GM18502 (cell line): ENCODE measurements at regions not wholly inside any gene's neighbourhood (a gene's known extent, or its start where the extent isn't known, plus 50 kb on each side); places are given as distances from the start of the nearest gene placed in this dataset.
"Not testable (repeated sequence)": the region's sequence is repeated elsewhere in the genome, so short reads cannot be mapped to it uniquely, and the experiment has no call there.

Experiments used
- ATAC-seq: cut with Tn5 transposase; IDR thresholded peaks from one replicate; pipeline ENCODE4 v1.9.1; 2021; ENCODE audit warnings: mild to moderate bottlenecking; ENCODE audit not compliant: unreplicated experiment, poor library complexity

DNA sequence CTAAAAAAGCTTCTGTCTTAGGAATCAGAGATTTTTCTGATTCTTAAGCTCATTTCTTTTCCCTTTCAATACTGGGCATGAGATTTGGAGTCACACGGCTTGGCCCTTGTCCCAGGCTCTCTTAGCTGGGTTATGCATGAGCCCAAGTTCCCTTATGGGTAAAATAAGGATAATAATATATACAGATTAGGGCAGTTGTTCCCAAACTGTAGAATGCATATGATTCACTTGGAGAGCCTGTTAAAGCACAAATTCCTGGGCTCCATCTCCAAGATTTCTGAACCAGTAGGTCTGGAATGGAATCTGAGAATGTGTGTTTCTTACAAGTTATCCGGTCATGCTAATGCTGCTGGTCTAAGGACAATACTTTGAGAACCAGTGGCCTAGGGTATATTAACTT, 154.0 kb downstream of the REEP3 start:
- ATAC-seq: no peak

DNA sequence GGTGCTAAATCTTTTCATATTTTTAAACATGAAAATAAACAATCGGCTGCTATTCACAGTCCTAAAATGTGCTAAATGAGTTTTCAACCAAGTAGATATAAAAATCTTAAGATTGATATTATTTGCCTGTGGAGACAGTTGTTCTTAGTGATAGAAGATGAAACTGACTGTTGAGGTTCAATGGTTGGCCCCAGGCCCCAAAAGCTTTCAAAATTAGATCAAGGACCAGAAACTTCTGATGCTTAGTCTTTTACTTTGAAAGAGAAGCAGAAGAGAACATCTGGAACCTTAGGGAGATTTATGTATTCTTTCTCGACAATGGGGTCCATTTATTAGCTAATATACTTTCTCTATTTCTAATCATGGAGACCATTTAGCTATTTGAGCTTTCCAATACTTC, 155.8 kb downstream of the REEP3 start:
- ATAC-seq: no peak

DNA sequence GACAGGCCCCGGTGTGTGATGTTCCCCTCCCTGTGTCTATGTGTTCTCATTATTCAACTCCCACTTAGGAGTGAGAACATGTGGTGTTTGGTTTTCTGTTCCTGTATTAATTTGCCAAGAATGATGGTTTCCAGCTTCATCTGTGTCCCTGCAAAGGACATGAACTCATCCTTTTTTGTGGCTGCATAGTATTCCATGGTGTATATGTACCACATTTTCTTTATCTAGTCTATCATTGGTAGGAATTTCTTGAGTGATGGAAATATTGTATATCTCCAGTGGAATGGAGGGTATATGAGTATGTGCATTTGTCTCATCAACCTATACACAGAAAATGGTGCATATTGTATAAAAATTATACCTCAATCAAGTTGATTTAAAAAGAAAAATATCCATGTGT, 159.3 kb downstream of the REEP3 start:
- ATAC-seq: not testable (repeated sequence)

DNA sequence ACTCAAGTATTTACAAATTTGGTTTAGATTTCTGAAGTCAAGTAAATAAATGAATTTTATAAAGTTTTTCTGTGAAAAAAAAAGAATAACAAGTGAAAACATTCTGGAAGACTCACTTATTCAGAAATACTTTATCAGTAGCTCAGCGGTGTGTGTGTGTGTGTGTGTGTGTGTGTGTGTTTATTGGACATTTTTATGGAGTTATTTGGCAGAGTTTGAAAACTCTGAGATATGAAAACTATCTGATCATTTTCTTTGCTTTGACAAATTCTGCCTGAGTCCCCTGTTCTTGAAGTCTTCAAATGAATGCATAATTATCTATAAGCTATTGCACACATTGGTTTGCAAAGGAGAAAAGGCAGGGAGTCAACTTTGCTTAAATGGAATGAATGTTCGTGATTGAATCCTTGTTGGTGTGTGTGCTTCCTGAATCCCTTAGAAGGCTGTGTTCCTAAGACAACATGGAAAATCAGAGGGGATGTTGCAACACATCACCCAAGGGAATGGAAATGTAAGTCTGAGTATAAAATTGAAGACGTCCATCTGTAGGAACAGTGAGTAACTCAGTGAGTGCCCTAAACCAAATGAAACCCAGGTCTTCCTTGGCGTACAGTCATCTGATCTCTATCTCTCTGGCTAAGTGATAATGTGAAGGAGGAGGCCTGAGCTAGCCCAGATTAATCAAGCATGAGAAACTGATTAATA, 160.9 kb downstream of the REEP3 start:
- peak; percentile 72 for ATAC-seq

DNA sequence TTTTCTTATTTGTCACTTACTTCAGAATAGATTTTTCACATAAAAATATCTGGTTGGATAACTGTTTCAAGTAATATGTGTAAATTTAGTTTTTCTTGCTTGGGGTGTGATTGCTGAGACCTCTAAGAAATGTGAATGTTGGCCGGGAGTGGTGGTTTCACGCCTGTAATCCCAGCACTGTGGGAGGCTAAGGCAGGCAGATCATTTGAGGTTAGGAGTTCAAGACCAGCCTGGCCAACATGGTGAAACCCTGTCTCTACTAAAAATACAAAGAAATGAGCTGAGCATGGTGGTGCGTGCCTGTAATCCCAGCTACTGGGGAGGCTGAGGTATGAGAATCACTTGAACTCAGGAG, 161.5 kb downstream of the REEP3 start:
- not testable (repeated sequence) for ATAC-seq

DNA sequence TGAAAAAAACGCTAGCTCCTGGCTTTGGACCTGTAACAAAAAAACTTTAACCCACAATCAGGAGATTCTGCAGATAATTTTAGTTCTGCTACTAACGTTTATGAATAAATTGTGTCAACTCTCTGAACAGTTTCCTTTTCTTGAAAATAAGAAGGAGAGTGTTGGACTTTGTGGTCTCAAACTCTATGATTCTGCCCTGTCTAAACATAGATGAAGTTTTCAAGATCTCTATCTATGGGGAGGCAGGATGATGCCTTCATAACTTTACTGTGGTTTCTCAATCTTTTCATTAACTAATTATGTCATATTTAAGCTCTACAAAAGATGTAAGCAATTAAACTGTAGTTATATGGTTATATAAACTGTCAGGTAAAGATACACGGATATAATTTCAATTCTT, 162.0 kb downstream of the REEP3 start:
- ATAC-seq: no peak

DNA sequence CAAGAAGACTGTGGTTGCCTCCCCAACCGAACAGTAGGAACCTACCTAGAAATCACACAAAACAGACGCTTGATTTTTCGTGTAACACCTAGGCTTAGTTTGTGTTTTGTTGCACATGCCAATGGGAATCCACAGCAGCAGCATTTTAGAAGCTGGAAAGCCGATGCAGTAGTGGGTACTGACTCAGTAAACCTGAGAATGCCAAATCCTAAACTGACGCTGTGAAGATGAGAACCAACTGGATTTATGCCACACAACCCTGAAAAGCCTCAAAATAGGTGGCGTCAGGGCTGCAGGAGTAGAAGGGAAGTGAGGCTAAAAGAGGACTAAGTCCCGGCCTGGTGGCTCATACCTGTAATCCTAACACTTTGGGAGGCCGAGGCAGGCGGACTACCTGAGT, 162.5 kb downstream of the REEP3 start:
- no peak for ATAC-seq

DNA sequence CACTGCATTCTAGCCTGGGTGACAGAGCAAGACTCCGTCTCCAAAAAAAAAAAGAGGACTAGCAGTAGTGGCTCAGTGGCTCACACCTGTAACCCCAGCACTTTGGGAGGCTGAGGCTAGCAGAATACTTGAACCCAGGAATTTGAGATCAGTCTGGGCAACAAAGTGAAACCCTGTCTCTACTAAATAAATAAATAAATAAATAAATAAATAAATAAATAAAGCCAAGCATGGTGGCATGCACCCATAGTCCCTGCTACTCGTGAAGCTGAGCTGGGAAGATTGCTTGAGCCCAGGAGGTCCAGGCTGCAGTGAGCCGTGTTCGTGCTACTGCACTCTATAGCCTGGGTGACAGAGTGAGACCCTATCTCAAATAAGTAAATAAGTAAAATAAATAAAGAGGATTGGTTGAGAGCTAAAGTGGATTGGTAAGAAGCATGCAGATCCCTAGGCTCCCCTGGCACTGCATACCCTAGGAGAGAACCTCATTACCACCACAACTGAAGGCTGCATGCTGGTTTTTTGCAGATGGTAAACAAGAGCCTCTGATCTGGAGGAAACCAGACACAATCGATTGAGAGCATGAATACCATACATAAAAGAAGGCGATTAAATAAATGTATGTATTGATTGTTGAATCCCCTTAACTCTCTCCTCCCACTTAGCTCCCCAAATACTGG, 163.2 kb downstream of the REEP3 start:
- no peak for ATAC-seq

DNA sequence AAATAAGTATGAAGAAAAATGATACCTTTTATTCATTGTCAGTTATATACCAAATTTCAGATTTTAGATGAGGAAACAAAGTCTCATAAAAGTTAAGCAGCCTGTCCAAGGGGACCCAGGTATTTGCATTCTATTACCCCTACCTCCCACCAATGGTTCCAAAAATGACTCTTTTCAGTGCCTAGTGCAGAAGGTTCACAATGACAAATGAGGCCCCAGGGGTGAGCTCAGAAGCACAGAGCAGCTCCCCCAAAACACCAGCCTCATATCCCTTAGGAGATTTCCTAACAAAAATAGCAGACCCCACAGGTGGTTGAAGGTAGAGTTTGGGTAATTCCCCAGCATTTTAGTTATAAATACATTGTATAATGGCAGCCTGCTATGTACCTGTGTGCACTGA, 168.6 kb downstream of the REEP3 start:
- ATAC-seq: peak; percentile 52

DNA sequence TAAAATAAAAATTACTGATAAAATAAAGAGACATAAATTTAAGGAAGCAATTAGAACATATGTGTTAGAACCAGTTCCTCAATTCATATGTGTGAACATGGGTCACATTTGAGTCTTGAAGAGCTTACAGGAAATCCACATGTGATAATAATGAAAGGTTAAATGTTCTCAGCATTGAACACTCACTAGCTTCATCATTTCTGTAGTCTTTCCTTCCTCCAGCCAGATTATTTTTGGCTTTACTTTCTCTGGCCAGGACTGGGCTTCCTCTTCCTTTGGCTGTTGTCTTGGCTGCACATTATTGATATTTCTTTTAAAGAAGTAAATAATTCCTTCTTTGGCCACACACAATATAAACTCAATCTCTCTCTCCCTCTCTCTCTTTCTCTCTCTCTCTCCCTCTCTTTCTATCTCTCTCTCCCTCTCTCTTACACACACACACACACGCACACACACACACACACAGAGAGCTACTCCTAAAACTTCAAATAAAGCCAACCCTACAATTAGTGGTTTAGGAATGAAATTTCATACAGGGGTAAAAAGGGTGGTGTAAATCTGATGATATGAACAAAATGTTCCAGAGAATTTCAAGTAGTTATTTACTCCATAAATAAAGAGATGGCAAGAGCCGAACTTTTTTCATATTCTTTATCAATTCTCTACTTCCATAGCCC, 171.2 kb downstream of the REEP3 start:
- ATAC-seq: peak; percentile 72

DNA sequence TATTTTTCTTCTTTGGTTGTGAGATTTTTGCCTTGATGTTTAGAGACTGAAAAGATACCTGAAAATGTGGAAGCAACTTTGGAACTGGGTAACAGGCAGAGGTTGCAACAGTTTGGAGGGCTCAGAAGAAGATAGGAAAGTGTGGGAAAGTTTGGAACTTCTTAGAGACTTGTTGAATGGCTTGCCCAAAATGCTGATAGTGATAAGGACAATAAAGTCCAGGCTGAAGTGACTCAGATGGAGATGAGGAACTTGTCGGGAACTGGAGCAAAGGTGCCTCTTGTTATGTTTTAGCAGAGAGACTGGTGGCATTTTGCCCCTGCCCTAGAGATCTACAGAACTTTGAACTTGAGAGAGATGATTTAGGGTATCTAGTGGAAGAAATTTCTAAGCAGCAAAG, 171.8 kb downstream of the REEP3 start:
- ATAC-seq: not testable (repeated sequence)

DNA sequence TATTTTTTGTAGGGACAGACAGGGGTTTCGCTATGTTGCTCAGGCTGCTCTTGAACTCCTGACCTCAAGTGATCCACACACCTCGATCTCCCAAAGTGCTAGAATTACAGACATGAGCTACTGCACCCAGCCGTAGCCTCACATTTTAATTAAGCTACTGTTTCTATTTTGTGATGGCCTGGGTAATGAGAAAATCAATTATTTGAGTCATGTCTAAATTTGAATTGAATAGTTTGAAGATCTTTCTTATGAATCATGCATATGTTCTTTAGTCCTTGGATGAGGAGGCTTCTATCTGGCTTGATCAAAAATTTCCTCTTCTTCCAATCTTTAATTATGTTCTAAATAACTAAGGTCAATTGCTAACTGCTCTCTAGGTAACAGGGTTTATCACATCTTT, 175.0 kb downstream of the REEP3 start:
- ATAC-seq: no peak

DNA sequence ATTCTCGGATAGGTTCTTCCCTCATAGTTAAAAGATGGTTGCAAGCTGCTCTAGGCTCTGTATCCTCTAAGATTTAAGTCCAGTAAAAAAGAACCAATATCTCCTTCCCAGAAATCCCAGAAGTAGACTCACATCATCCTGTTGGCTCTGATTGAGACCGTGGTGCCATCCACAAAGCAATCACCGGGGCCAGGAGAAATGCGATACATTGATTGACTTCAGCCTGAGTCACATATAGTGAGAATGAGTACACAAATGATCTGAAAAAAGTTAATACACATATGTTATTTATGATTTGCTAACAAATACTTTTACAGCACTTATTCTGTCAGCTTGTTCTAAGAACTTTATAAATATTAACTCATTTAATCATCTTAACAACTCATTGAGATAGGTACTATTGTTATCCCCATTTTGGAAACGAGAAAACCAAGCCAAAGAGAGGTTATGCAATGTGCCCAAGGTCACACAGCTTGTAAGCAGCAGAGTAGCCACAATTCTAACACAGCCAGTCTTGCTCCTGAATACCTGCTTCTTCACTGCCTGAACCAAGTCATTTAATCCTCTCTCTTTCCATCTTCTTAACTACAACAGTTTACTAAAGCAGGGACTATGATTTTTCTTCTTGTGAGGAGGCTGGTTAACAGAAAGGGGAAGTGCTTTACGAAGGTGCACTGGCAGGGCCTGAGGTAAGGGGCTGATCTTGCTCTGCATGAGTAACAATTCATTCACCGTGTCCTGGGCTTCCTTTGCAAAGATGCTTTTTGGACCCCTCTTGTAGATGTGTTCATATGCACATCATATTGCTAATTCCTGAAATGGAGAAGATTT, 177.0 kb downstream of the REEP3 start:
- ATAC-seq: peak; percentile 78

DNA sequence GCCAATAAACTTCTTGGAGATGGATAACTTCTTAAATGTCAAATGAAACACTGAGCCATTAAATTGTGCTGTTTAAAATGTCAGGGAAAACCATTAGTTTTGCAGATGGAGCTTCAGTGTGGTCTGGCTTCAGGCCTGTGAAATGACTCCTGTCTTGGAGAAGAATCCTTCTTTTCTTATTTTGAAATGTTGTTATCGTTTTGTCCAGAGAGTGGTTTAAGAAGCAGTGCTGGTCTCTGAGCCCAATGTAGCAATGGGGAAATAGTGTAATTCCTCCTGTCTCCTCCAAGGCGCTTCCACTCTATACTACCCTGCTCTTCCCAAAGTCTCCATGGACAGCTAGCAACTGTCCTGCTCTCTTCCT, 177.6 kb downstream of the REEP3 start:
- no peak for ATAC-seq

DNA sequence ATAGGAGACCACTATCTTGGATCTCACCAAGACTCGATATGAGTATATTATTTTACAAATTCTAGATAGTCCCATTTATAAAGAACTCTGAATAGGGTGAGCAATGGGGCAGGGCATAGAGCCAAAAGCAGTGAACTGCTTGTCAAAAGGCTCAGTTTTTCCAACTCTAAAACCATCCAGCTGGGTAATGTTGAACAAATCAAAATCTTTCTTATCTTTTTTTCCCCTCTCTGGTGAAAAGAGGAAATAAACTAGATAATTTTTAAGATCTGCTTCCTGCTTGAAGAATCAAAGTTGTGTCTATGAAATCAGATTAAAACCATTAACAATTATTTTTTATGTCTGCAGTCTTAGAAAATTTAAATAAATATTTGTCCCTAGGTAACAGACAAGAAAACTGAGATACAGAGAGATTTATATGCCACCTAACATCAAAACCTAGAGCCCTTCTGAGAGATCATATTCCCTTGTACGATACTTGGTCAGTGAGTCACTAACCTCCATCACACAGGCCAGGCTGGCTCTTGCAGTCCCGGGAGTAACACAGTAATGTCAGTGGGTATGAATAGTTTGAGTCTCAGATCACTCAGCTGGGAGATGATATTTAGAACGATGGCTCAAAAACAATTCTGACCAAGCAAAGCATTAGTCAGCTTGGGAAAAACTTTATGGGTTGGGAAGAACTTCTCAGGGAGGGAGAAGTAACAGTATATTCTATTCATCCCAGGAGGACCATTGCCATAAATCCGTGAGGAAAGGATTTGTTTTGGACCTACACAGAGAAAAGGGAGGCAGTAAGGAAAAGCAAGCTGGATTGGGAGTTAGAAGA, 178.8 kb downstream of the REEP3 start:
- no peak for ATAC-seq

DNA sequence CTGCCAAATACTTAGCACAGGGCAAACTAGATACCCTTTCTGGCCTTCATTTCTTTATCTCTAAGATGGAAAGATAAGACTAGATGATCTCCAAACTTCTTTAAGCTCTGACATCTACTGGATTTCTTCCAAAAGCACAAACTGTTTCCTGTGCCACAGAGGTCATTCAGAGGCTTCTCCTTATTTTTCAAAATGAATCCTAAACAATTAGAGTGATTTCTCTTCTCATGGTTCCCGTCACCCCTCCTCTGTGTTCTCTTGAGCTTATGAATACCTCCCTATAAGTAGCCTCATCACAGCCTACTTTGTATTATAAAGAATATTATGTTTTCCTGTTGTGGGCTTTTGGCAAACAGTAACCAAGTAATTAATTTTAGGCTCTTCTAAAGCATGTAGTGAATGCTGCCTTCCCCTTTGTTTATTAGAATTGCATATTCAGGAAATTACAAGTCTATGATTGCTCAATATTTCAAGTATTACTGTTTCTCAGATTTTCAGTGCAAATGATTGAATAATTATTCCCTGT, 179.5 kb downstream of the REEP3 start:
- no peak for ATAC-seq

DNA sequence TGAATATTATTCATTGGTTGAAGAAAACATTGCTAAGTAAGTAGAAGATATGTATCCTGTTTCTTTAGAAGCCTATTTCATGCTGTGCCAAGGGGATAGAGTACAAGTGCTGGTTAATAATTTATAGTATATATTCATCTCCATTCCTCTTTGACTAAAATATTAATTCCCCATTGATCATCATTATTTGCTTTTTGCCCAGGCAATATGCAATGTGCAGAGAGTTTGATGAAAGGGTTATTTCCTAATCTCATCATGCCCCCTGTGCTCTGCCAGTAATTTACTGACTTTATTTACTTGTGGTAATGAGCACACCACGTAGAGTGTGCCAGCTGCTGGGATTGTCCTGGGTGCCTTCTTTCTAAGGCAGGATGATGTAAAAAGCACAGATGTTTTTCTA, 180.9 kb downstream of the REEP3 start:
- no peak for ATAC-seq

DNA sequence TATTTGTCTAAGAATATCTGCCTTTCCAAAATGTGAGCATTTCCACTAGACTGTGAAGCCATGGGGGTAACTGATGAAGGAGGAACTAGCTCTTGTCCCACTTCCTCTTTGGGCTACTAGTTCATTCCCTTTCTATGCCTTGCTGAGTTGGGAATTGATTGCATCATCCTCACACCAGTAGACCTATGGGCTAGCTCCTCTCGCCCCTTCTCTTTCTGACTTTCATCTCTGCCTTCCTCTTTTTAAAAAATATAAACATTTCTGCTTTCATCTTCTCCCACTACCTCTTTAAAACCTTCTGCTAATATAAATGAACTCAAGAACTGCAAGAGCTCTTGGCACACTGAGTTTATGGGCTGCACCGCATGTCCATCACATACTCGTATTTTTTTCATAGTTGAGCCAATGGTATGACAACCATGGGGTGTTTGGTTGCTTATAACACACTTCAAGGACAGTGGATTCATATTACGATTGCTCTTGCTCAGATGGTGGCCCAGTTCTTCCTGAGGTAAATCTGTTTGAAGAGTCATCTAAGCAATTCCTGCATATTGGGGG, 182.0 kb downstream of the REEP3 start:
- ATAC-seq: peak; percentile 31

DNA sequence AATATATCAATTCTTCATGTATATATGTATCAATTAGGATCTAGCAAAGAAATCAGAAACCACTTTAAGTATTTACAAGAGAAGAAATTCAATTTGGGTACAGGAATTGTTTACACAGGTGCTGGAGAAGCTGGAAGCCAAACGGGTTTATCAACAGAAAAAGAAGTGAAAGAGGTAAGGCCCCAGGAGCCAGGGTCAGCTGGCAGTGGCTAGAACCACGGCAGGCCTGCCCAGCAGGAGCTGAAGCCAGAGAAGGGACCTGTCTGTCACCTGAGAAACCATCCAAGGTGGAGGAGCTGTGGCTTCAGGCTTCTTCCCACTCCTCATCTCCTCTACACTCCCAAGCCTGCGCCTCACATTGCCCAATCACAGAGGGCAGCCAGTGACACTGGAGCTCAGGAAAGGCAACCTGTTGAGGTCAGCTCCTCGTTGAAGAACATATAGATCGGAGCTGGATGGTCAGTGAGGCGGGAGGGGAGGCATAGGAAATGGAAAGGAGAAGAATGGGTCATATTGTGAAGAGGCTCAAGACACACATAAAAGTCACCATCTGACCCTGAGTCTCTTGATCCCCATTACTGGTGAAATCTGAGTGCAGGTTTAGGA, 182.6 kb downstream of the REEP3 start:
- ATAC-seq: no peak
